Omental fat pad (tissue), 3 donors: ENCODE measurements at regions not wholly inside any gene's neighbourhood (a gene's known extent, or its start where the extent isn't known, plus 50 kb on each side); places are given as distances from the start of the nearest gene placed in this dataset.

Experiments used
- ATAC-seq: fragments of 150-250 bp; one replicate; pipeline ENCODE4 v1.9.1; 2016; ENCODE audit warnings: mild to moderate bottlenecking, moderate library complexity; ENCODE audit not compliant: low FRiP score
- DNase-seq: peaks from one replicate; pipeline ENCODE4 v3.0.0-alpha.2; 2019; ENCODE audit warnings: low spot score
- CTCF ChIP-seq, 3 donors: fragments of 450-650 bp; IDR thresholded peaks; one replicate each; pipeline ENCODE4 v1.5.1; 2016 to 2017; ENCODE audit warnings: antibody characterized with exemption in 3 of 3, mild to moderate bottlenecking in 3 of 3, moderate library complexity in 2 of 3

GRCh38 chr5:4093970-4094369 lies 498.3 kb downstream of the IRX1 start:
- DNase-seq = no peak
- TF ChIP-seq CTCF (IDR thresholded peaks at IDR 0.05) = no peak
- ATAC-seq = no peak

- ATAC-seq (no peak), DNase-seq (no peak)
- TF ChIP-seq CTCF (IDR thresholded peaks at IDR 0.05) = no peak
Observed at GRCh38 chr5:4095918-4096630, 500.4 kb downstream of the IRX1 start.

- no peak for ATAC-seq
- no peak for TF ChIP-seq CTCF (IDR thresholded peaks at IDR 0.05)
- no peak for DNase-seq
Observed at GRCh38 chr5:4097199-4097598, 501.6 kb downstream of the IRX1 start.

GRCh38 chr5:4098226-4098625 lies 502.6 kb downstream of the IRX1 start:
- ATAC-seq (no peak), DNase-seq (no peak)
- no peak for TF ChIP-seq CTCF (IDR thresholded peaks at IDR 0.05)

GRCh38 chr5:4099386-4099785 lies 503.8 kb downstream of the IRX1 start:
- DNase-seq = no peak
- no peak for TF ChIP-seq CTCF (IDR thresholded peaks at IDR 0.05)
- no peak for ATAC-seq

- TF ChIP-seq CTCF (IDR thresholded peaks at IDR 0.05) = no peak
- no peak for DNase-seq
- ATAC-seq = no peak
Observed at GRCh38 chr5:4100739-4101138, 505.1 kb downstream of the IRX1 start.

- no peak for TF ChIP-seq CTCF (IDR thresholded peaks at IDR 0.05)
- DNase-seq (no peak), ATAC-seq (no peak)
Observed at GRCh38 chr5:4101189-4101588, 505.6 kb downstream of the IRX1 start.
